ENCODE measurements at regions not wholly inside any gene's neighbourhood (a gene's known extent, or its start where the extent isn't known, plus 50 kb on each side); places are given as distances from the start of the nearest gene placed in this dataset.

GRCh38 chr20:58097429-58097828, 131.0 kb downstream of the ANKRD60 start:
- H3K9me2 ChIP-seq (replicated peaks; ENCODE audit: insufficient read depth, low read length): no peaks in the 10 kb centered on the region
- no peak overlapping the region for H3K9ac ChIP-seq (ENCODE audit: low read length)
- H3K27ac ChIP-seq (ENCODE audit: low read length): no peak overlapping the region
- H3K27me3 ChIP-seq (ENCODE audit: low read length): no peaks in the 10 kb centered on the region; the same call in 1 of the 2 replicates
- H4K20me1 ChIP-seq (ENCODE audit: insufficient read depth, low read depth, low read length): no peaks in the 10 kb centered on the region
- H3K4me2 ChIP-seq (ENCODE audit: low read depth, low read length, poor library complexity, severe bottlenecking): no peak overlapping the region
- H2AFZ ChIP-seq (ENCODE audit: low read length): no peak overlapping the region
- DNase-seq: no peak
- no peaks in the 10 kb centered on the region for H3K4me1 ChIP-seq (ENCODE audit: low read length)
- no peaks in the 10 kb centered on the region for H3K9me3 ChIP-seq (ENCODE audit: low read length)
- no peaks in the 10 kb centered on the region for H3K79me2 ChIP-seq (ENCODE audit: low read length)
- no peak overlapping the region for H3K4me3 ChIP-seq (ENCODE audit: low read length)
- no peaks in the 10 kb centered on the region for H3K36me3 ChIP-seq (ENCODE audit: insufficient read depth, low read length)

- Histone ChIP-seq H3K79me2 (ENCODE audit: low read length) (no peaks in the 10 kb centered on the region), H2AFZ (ENCODE audit: low read length) (no peak overlapping the region), H3K9ac (ENCODE audit: low read length) (no peak overlapping the region), H3K4me3 (ENCODE audit: low read length) (no peak overlapping the region), H4K20me1 (ENCODE audit: insufficient read depth, low read depth, low read length) (no peaks in the 10 kb centered on the region), H3K4me1 (ENCODE audit: low read length) (no peaks in the 10 kb centered on the region), H3K4me2 (ENCODE audit: low read depth, low read length, poor library complexity, severe bottlenecking) (no peak overlapping the region), H3K9me2 (replicated peaks; ENCODE audit: insufficient read depth, low read length) (no peaks in the 10 kb centered on the region), H3K27me3 (ENCODE audit: low read length) (no peaks in the 10 kb centered on the region; the same call in 1 of the 2 replicates), H3K27ac (ENCODE audit: low read length) (no peak overlapping the region), H3K36me3 (ENCODE audit: insufficient read depth, low read length) (no peaks in the 10 kb centered on the region), H3K9me3 (ENCODE audit: low read length) (no peaks in the 10 kb centered on the region)
- DNase-seq: no peak
Measured at GRCh38 chr20:58096880-58097423, 131.5 kb downstream of the ANKRD60 start.

GRCh38 chr20:58094698-58095097, 133.8 kb downstream of the ANKRD60 start:
- Histone ChIP-seq H3K9me3 (ENCODE audit: low read length) (no peaks in the 10 kb centered on the region), H3K79me2 (ENCODE audit: low read length) (no peaks in the 10 kb centered on the region), H3K27me3 (ENCODE audit: low read length) (no peaks in the 10 kb centered on the region; the same call in 1 of the 2 replicates), H4K20me1 (ENCODE audit: insufficient read depth, low read depth, low read length) (no peaks in the 10 kb centered on the region), H3K36me3 (ENCODE audit: insufficient read depth, low read length) (no peaks in the 10 kb centered on the region), H3K4me1 (ENCODE audit: low read length) (no peaks in the 10 kb centered on the region), H3K9ac (ENCODE audit: low read length) (no peak overlapping the region), H2AFZ (ENCODE audit: low read length) (no peak overlapping the region), H3K27ac (ENCODE audit: low read length) (no peak overlapping the region), H3K4me2 (ENCODE audit: low read depth, low read length, poor library complexity, severe bottlenecking) (no peak overlapping the region), H3K4me3 (ENCODE audit: low read length) (no peak overlapping the region), H3K9me2 (replicated peaks; ENCODE audit: insufficient read depth, low read length) (no peaks in the 10 kb centered on the region)
- DNase-seq: no peak

GRCh38 chr20:58094160-58094559, 134.3 kb downstream of the ANKRD60 start:
- H3K4me1 ChIP-seq (ENCODE audit: low read length): no peaks in the 10 kb centered on the region
- H3K9ac ChIP-seq (ENCODE audit: low read length): no peak overlapping the region
- H3K27me3 ChIP-seq (ENCODE audit: low read length): no peaks in the 10 kb centered on the region; the same call in 1 of the 2 replicates
- H3K79me2 ChIP-seq (ENCODE audit: low read length): no peaks in the 10 kb centered on the region
- no peak overlapping the region for H3K27ac ChIP-seq (ENCODE audit: low read length)
- no peaks in the 10 kb centered on the region for H3K36me3 ChIP-seq (ENCODE audit: insufficient read depth, low read length)
- no peak overlapping the region for H3K4me2 ChIP-seq (ENCODE audit: low read depth, low read length, poor library complexity, severe bottlenecking)
- H3K4me3 ChIP-seq (ENCODE audit: low read length): no peak overlapping the region
- H3K9me2 ChIP-seq (replicated peaks; ENCODE audit: insufficient read depth, low read length): no peaks in the 10 kb centered on the region
- H2AFZ ChIP-seq (ENCODE audit: low read length): no peak overlapping the region
- H4K20me1 ChIP-seq (ENCODE audit: insufficient read depth, low read depth, low read length): no peaks in the 10 kb centered on the region
- H3K9me3 ChIP-seq (ENCODE audit: low read length): no peaks in the 10 kb centered on the region
- DNase-seq: no peak

GRCh38 chr20:58092871-58093270, 135.6 kb downstream of the ANKRD60 start:
- H3K4me3 ChIP-seq (ENCODE audit: low read length): no peak overlapping the region
- no peaks in the 10 kb centered on the region for H3K4me1 ChIP-seq (ENCODE audit: low read length)
- no peak for DNase-seq
- H4K20me1 ChIP-seq (ENCODE audit: insufficient read depth, low read depth, low read length): no peaks in the 10 kb centered on the region
- no peak overlapping the region for H3K4me2 ChIP-seq (ENCODE audit: low read depth, low read length, poor library complexity, severe bottlenecking)
- no peaks in the 10 kb centered on the region for H3K9me2 ChIP-seq (replicated peaks; ENCODE audit: insufficient read depth, low read length)
- no peak overlapping the region for H3K9ac ChIP-seq (ENCODE audit: low read length)
- no peaks in the 10 kb centered on the region for H3K9me3 ChIP-seq (ENCODE audit: low read length)
- no peaks in the 10 kb centered on the region for H3K36me3 ChIP-seq (ENCODE audit: insufficient read depth, low read length)
- H3K27me3 ChIP-seq (ENCODE audit: low read length): no peaks in the 10 kb centered on the region
- H3K79me2 ChIP-seq (ENCODE audit: low read length): no peaks in the 10 kb centered on the region
- no peak overlapping the region for H2AFZ ChIP-seq (ENCODE audit: low read length)
- no peak overlapping the region for H3K27ac ChIP-seq (ENCODE audit: low read length)

GRCh38 chr20:58092353-58092752, 136.1 kb downstream of the ANKRD60 start:
- H3K4me2 ChIP-seq (ENCODE audit: low read depth, low read length, poor library complexity, severe bottlenecking): no peak overlapping the region
- no peaks in the 10 kb centered on the region for H3K9me3 ChIP-seq (ENCODE audit: low read length)
- no peaks in the 10 kb centered on the region for H3K27me3 ChIP-seq (ENCODE audit: low read length)
- no peak for DNase-seq
- no peak overlapping the region for H3K27ac ChIP-seq (ENCODE audit: low read length)
- H3K4me3 ChIP-seq (ENCODE audit: low read length): no peak overlapping the region
- H2AFZ ChIP-seq (ENCODE audit: low read length): no peak overlapping the region
- no peak overlapping the region for H3K9ac ChIP-seq (ENCODE audit: low read length)
- no peaks in the 10 kb centered on the region for H3K4me1 ChIP-seq (ENCODE audit: low read length)
- no peaks in the 10 kb centered on the region for H4K20me1 ChIP-seq (ENCODE audit: insufficient read depth, low read depth, low read length)
- H3K79me2 ChIP-seq (ENCODE audit: low read length): no peaks in the 10 kb centered on the region
- H3K36me3 ChIP-seq (ENCODE audit: insufficient read depth, low read length): no peaks in the 10 kb centered on the region
- no peaks in the 10 kb centered on the region for H3K9me2 ChIP-seq (replicated peaks; ENCODE audit: insufficient read depth, low read length)

GRCh38 chr20:58091810-58092209, 136.6 kb downstream of the ANKRD60 start:
- no peak overlapping the region for H3K27ac ChIP-seq (ENCODE audit: low read length)
- H3K9me2 ChIP-seq (replicated peaks; ENCODE audit: insufficient read depth, low read length): no peaks in the 10 kb centered on the region
- no peak overlapping the region for H3K4me3 ChIP-seq (ENCODE audit: low read length)
- H3K27me3 ChIP-seq (ENCODE audit: low read length): no peaks in the 10 kb centered on the region
- H4K20me1 ChIP-seq (ENCODE audit: insufficient read depth, low read depth, low read length): no peaks in the 10 kb centered on the region
- no peaks in the 10 kb centered on the region for H3K9me3 ChIP-seq (ENCODE audit: low read length)
- no peaks in the 10 kb centered on the region for H3K4me1 ChIP-seq (ENCODE audit: low read length)
- H3K9ac ChIP-seq (ENCODE audit: low read length): no peak overlapping the region
- no peak for DNase-seq
- H2AFZ ChIP-seq (ENCODE audit: low read length): no peak overlapping the region
- no peaks in the 10 kb centered on the region for H3K36me3 ChIP-seq (ENCODE audit: insufficient read depth, low read length)
- no peaks in the 10 kb centered on the region for H3K79me2 ChIP-seq (ENCODE audit: low read length)
- H3K4me2 ChIP-seq (ENCODE audit: low read depth, low read length, poor library complexity, severe bottlenecking): no peak overlapping the region

GRCh38 chr20:58090161-58090560, 138.3 kb downstream of the ANKRD60 start:
- Histone ChIP-seq H4K20me1 (ENCODE audit: insufficient read depth, low read depth, low read length) (no peaks in the 10 kb centered on the region), H3K4me2 (ENCODE audit: low read depth, low read length, poor library complexity, severe bottlenecking) (no peak overlapping the region), H3K9me2 (replicated peaks; ENCODE audit: insufficient read depth, low read length) (no peaks in the 10 kb centered on the region), H3K36me3 (ENCODE audit: insufficient read depth, low read length) (no peaks in the 10 kb centered on the region), H3K4me1 (ENCODE audit: low read length) (no peaks in the 10 kb centered on the region), H3K9ac (ENCODE audit: low read length) (no peak overlapping the region), H2AFZ (ENCODE audit: low read length) (no peak overlapping the region), H3K9me3 (ENCODE audit: low read length) (no peaks in the 10 kb centered on the region), H3K4me3 (ENCODE audit: low read length) (no peak overlapping the region), H3K27ac (ENCODE audit: low read length) (no peak overlapping the region), H3K27me3 (ENCODE audit: low read length) (no peaks in the 10 kb centered on the region), H3K79me2 (ENCODE audit: low read length) (no peaks in the 10 kb centered on the region)
- no peak for DNase-seq

- no peaks in the 10 kb centered on the region for H3K36me3 ChIP-seq (ENCODE audit: insufficient read depth, low read length)
- no peak overlapping the region for H3K4me3 ChIP-seq (ENCODE audit: low read length)
- H2AFZ ChIP-seq (ENCODE audit: low read length): no peak overlapping the region
- H3K9me2 ChIP-seq (replicated peaks; ENCODE audit: insufficient read depth, low read length): no peaks in the 10 kb centered on the region
- H3K27ac ChIP-seq (ENCODE audit: low read length): no peak overlapping the region
- DNase-seq: no peak
- no peaks in the 10 kb centered on the region for H3K4me1 ChIP-seq (ENCODE audit: low read length)
- H3K27me3 ChIP-seq (ENCODE audit: low read length): no peaks in the 10 kb centered on the region
- H3K9ac ChIP-seq (ENCODE audit: low read length): no peak overlapping the region
- no peaks in the 10 kb centered on the region for H3K9me3 ChIP-seq (ENCODE audit: low read length)
- H4K20me1 ChIP-seq (ENCODE audit: insufficient read depth, low read depth, low read length): no peaks in the 10 kb centered on the region
- H3K79me2 ChIP-seq (ENCODE audit: low read length): no peaks in the 10 kb centered on the region
- no peak overlapping the region for H3K4me2 ChIP-seq (ENCODE audit: low read depth, low read length, poor library complexity, severe bottlenecking)
Measured at GRCh38 chr20:58088625-58089024, 139.8 kb downstream of the ANKRD60 start.

Measured in Karpas-422 (cell line).